ENCODE measurements at regions not wholly inside any gene's neighbourhood (a gene's known extent, or its start where the extent isn't known, plus 50 kb on each side); places are given as distances from the start of the nearest gene placed in this dataset.

DNA sequence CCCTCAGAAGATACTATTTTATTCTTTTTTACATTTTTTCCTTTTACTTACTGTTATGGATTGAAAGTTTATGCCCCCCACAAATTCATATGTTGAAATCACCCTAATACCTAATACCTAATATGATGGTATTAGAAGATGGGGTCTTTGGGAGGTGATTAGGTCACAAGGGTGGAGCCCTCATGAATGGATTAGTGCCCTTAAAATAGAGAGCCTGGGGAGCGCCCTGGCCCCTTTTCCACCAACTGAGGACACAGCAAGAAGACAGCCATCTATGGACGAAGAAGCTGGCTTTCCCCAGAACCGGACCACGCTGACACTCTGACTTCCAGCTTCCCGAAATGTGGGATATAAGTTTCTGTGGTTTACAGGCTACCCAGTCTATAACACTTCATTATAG lies 58.6 kb upstream of the FAT1 start:
- H3K4me1 ChIP-seq = peaks cover 5% of the 10 kb centered on the region
- DNase-seq (no peak), ATAC-seq (no peak)
- no peaks in the 10 kb centered on the region for H3K9me3 ChIP-seq
- intact Hi-C loops (cut with DNase I) = loop anchor here (5.0 kb wide), 1 partner anchor 215 kb away; no protein-coding TSS in a partner anchor
- TF ChIP-seq, protein P1, sequence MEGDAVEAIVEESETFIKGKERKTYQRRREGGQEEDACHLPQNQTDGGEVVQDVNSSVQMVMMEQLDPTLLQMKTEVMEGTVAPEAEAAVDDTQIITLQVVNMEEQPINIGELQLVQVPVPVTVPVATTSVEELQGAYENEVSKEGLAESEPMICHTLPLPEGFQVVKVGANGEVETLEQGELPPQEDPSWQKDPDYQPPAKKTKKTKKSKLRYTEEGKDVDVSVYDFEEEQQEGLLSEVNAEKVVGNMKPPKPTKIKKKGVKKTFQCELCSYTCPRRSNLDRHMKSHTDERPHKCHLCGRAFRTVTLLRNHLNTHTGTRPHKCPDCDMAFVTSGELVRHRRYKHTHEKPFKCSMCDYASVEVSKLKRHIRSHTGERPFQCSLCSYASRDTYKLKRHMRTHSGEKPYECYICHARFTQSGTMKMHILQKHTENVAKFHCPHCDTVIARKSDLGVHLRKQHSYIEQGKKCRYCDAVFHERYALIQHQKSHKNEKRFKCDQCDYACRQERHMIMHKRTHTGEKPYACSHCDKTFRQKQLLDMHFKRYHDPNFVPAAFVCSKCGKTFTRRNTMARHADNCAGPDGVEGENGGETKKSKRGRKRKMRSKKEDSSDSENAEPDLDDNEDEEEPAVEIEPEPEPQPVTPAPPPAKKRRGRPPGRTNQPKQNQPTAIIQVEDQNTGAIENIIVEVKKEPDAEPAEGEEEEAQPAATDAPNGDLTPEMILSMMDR (IDR thresholded peaks at IDR 0.05) = no peak
- no peak for TF ChIP-seq POLR2A (IDR thresholded peaks at IDR 0.05)
- no peak overlapping the region for H3K4me3 ChIP-seq
- H3K27me3 ChIP-seq = no peaks in the 10 kb centered on the region
- 78 to 90% methylated on average over 5 of the region's 5 CpGs for WGBS, 2 donors
- no peaks in the 10 kb centered on the region for H3K36me3 ChIP-seq (replicated peaks in 1 of 2; ENCODE audit: insufficient read depth in 1 of 2, low read depth in 2 of 2)
- H3K27ac ChIP-seq = no peak overlapping the region

DNA sequence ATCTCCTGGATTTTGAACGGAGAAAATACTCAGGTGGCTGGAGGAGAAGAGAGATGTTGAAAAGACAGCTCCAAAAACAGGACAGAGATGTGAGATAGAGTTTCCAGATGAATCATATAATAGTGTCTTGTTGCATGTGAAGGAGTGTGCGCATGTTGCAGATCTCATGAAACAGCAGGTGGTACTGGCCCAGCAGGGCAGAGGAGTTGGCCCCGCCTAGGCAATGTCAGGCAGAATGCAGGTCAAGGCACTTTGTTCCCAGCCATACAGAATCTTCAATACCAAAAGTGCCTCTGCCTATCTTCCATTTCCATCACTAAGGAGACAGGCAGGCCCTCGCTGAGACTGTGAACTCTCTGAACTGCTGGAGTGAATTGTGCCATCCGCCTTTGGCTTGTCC lies 63.9 kb upstream of the FAT1 start:
- no peak overlapping the region for H3K27ac ChIP-seq
- DNase-seq = no peak
- H3K4me3 ChIP-seq = no peak overlapping the region
- 80 to 86% methylated on average over 5 of the region's 5 CpGs for WGBS, 2 donors
- no peaks in the 10 kb centered on the region for H3K27me3 ChIP-seq
- H3K4me1 ChIP-seq = no peaks in the 10 kb centered on the region
- TF ChIP-seq, protein P1 (IDR thresholded peaks at IDR 0.05) = no peak
- no peak for TF ChIP-seq POLR2A (IDR thresholded peaks at IDR 0.05)
- H3K9me3 ChIP-seq = no peaks in the 10 kb centered on the region
- ATAC-seq = no peak
- intact Hi-C loops (cut with DNase I) = no loop called here
- H3K36me3 ChIP-seq (replicated peaks in 1 of 2; ENCODE audit: insufficient read depth in 1 of 2, low read depth in 2 of 2) = no peaks in the 10 kb centered on the region

DNA sequence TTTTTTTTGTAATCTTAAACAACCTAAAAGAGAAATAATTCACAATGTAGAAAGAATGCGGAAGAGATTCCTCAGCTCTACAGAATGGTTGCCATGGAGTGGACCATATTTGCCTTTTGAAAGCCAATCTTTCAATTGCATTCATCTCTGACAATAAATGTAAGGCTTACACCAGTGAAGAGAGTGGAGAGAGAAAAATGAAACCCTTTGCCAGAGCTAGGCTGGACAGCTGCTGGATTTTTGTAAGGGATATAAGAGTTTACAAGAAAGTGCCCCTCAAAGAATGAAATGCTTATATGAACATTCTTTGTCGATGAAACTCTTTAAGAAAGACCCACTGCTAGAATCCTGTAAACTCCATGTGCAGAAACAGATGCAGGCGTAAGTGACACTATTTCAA lies 66.0 kb upstream of the FAT1 start:
- Histone ChIP-seq H3K27ac (no peak overlapping the region), H3K4me1 (no peaks in the 10 kb centered on the region), H3K9me3 (no peaks in the 10 kb centered on the region), H3K4me3 (no peak overlapping the region), H3K27me3 (no peaks in the 10 kb centered on the region), H3K36me3 (replicated peaks in 1 of 2; ENCODE audit: insufficient read depth in 1 of 2, low read depth in 2 of 2) (no peaks in the 10 kb centered on the region)
- ATAC-seq = no peak
- TF ChIP-seq, protein P1 (IDR thresholded peaks at IDR 0.05) = no peak
- TF ChIP-seq POLR2A (IDR thresholded peaks at IDR 0.05) = no peak
- 84 to 91% methylated on average over 3 of the region's 3 CpGs for WGBS, 2 donors
- intact Hi-C loops (cut with DNase I) = no loop called here
- no peak for DNase-seq

DNA sequence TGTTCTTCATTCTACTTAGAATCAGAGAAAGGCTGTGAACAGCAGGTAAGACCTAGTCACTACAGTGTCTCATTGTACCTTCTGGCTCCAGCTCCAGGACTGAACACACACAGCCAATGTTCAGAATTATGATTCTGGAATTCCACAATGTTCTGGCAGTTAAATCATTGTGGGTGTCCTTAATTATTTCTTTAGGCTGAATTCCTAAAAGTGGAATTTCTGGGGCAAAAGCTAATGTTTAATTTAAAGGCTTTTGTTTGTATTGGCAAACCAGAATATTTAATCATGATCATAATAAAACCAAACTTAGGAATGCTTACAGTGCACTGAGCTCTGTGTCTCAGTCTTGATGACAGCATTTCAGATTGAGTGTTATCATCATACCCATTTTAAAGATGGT lies 67.0 kb upstream of the FAT1 start:
- intact Hi-C loops (cut with DNase I) = no loop called here
- H3K9me3 ChIP-seq = no peaks in the 10 kb centered on the region
- H3K4me3 ChIP-seq = no peak overlapping the region
- H3K4me1 ChIP-seq = no peaks in the 10 kb centered on the region
- no peaks in the 10 kb centered on the region for H3K36me3 ChIP-seq (replicated peaks in 1 of 2; ENCODE audit: insufficient read depth in 1 of 2, low read depth in 2 of 2)
- peak; percentile 33 for ATAC-seq
- DNase-seq = no peak
- H3K27me3 ChIP-seq = no peaks in the 10 kb centered on the region
- no peak for TF ChIP-seq POLR2A (IDR thresholded peaks at IDR 0.05)
- TF ChIP-seq, protein P1 (IDR thresholded peaks at IDR 0.05) = no peak
- no peak overlapping the region for H3K27ac ChIP-seq

DNA sequence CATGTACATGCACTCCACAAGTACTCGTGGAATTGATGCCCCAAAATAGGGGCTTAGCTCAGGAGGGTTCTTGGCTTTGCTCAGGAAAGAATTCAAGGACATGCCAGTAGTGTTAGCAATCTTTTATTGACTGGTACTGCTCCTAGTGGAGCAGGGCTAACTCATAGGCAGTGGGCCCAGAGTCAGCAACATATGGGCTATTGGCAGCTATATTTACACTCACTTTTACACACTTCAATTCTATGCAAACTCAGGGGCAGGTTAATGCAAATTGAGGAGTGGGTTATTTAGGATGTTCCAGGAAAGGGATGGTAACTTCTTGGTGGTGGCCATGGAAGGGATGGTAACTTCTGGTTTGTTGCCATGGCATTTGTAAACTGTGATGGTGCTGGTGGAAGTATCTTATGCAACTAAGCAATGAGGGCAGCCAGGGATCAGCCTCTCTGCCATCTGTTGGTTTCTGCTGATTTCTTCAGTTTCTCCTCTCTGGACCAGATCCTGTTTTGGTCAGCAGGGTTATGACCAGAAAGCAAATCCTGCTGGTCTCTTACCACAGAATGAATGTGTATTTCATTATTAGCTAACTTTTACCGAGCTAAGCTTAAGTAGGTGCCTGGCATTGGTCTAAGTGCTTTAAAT lies 69.2 kb upstream of the FAT1 start:
- Histone ChIP-seq H3K4me3 (no peak overlapping the region), H3K36me3 (replicated peaks in 1 of 2; ENCODE audit: insufficient read depth in 1 of 2, low read depth in 2 of 2) (no peaks in the 10 kb centered on the region), H3K27me3 (no peaks in the 10 kb centered on the region), H3K9me3 (no peaks in the 10 kb centered on the region), H3K27ac (no peak overlapping the region), H3K4me1 (no peaks in the 10 kb centered on the region)
- DNase-seq (no peak), ATAC-seq (no peak)
- intact Hi-C loops (cut with DNase I) = no loop called here
- TF ChIP-seq, protein P1 (IDR thresholded peaks at IDR 0.05) = no peak
- no peak for TF ChIP-seq POLR2A (IDR thresholded peaks at IDR 0.05)
- WGBS, 2 donors = 80 to 88% methylated on average over 2 of the region's 2 CpGs

Data from body of pancreas (tissue), 4 donors.